GM12878 (cell line): ENCODE measurements at regions not wholly inside any gene's neighbourhood (a gene's known extent, or its start where the extent isn't known, plus 50 kb on each side); places are given as distances from the start of the nearest gene placed in this dataset.

ENCODE experiments used
- ATAC-seq: fragments of 200-7000 bp; cut with Tn5 transposase; 3 replicates; pipeline ENCODE4 v1.9.1; 2020; ENCODE audit warnings: mild to moderate bottlenecking, moderate library complexity
- BruUV-seq: library from RNA; stranded (reverse); fragments of 400-500 nt; replicated peaks from 2 replicates; lab custom pipeline; 2021; lab: Mats Ljungman, UMichigan
- CTCF ChIA-PET: fragments of 300-600 bp; sonication (Branson Sonifier 250); formaldehyde crosslinking; extraction: SDS; loops from one replicate; lab custom pipeline; 2021; ENCODE audit warnings: inconsistent platforms; lab: Yijun Ruan, JAX
- POLR2A ChIA-PET: fragments of 350-600 bp; formaldehyde crosslinking; extraction: SDS; loops from one replicate; lab custom pipeline; 2021; ENCODE audit warnings: inconsistent platforms; lab: Charles Lee
- RAD21 ChIA-PET: fragments of 300-600 bp; sonication (Branson Sonifier 250); formaldehyde crosslinking; loops from one replicate; lab custom pipeline; 2023; ENCODE audit warnings: antibody characterized with exemption; ENCODE audit not compliant: unreplicated experiment; lab: Charles Lee
- SMC1A ChIA-PET: fragments of 300-600 bp; sonication (Branson Sonifier 250); formaldehyde crosslinking; loops from one replicate; lab custom pipeline; 2023; ENCODE audit not compliant: unreplicated experiment, uncharacterized antibody; lab: Charles Lee
- DNase-seq: peaks from one replicate; pipeline ENCODE4 v3.0.0-alpha.2; 2011; ENCODE audit warnings: low read depth, low spot score
- FAIRE-seq: peaks from 3 replicates; lab custom pipeline; 2011; peaks lifted over from hg19 to GRCh38; lab: Jason Lieb, UNC
- H2AFZ ChIP-seq: 2 replicates; pipeline ENCODE4 v1.6.0; 2011; ENCODE audit warnings: low read depth, low read length, control low read depth; ENCODE audit not compliant: control insufficient read depth
- H3K27ac ChIP-seq: 2 replicates; pipeline ENCODE4 v1.5.1; 2011; ENCODE audit warnings: control low read depth; ENCODE audit not compliant: control insufficient read depth, insufficient read depth
- H3K27me3 ChIP-seq, 2 experiments: replicated peaks in 1 of 2; 2 replicates each; pipeline versions ENCODE4 v1.6.0 to v1.6.1; 2011; ENCODE audit warnings: low read length in 1 of 2; ENCODE audit not compliant: control insufficient read depth in 2 of 2, insufficient read depth in 2 of 2
- H3K36me3 ChIP-seq, 2 experiments: 2 replicates each; pipeline ENCODE4 v1.5.1; 2011; ENCODE audit warnings: low read length in 1 of 2; ENCODE audit not compliant: control insufficient read depth in 2 of 2, insufficient read depth in 2 of 2
- H3K4me1 ChIP-seq: 2 replicates; pipeline ENCODE4 v1.6.1; 2011; ENCODE audit warnings: mild to moderate bottlenecking, low read length, moderate library complexity, mixed read lengths; ENCODE audit not compliant: control insufficient read depth, insufficient read depth
- H3K4me2 ChIP-seq: 2 replicates; pipeline ENCODE4 v1.6.0; 2011; ENCODE audit warnings: control low read depth; ENCODE audit not compliant: control insufficient read depth, insufficient read depth
- H3K4me3 ChIP-seq: fragments of 200-600 bp; sonication (generic); 2 replicates; pipeline ENCODE4 v1.5.1; 2016
- H3K79me2 ChIP-seq: 2 replicates; pipeline ENCODE4 v1.6.0; 2011; ENCODE audit warnings: low read length; ENCODE audit not compliant: control insufficient read depth, insufficient read depth
- H3K9ac ChIP-seq: 2 replicates; pipeline ENCODE4 v1.8.0; 2011; ENCODE audit warnings: low read length, control low read depth, mixed read lengths; ENCODE audit not compliant: control insufficient read depth, insufficient read depth
- H3K9me3 ChIP-seq: replicated peaks from 3 replicates; pipeline ENCODE4 v1.5.1; 2011; ENCODE audit warnings: mild to moderate bottlenecking, low read length; ENCODE audit not compliant: control insufficient read depth, insufficient read depth
- H4K20me1 ChIP-seq: 2 replicates; pipeline ENCODE4 v1.6.0; 2011; ENCODE audit not compliant: control insufficient read depth, insufficient read depth
- BRCA1 ChIP-seq: IDR thresholded peaks from 2 replicates; pipeline ENCODE4 v1.6.1; 2011; ENCODE audit warnings: low read depth, low read length, improper control_type of control experiment
- CHD2 ChIP-seq: IDR thresholded peaks from 2 replicates; pipeline ENCODE4 v1.6.1; 2011; ENCODE audit warnings: low read depth, low read length, improper control_type of control experiment, borderline replicate concordance
- ESRRA ChIP-seq: IDR thresholded peaks from 2 replicates; pipeline ENCODE4 v1.6.1; 2012; ENCODE audit warnings: mild to moderate bottlenecking, low read length, improper control_type of control experiment
- FOS ChIP-seq: IDR thresholded peaks from 3 replicates; pipeline ENCODE4 v1.6.1; 2011; ENCODE audit warnings: borderline replicate concordance; ENCODE audit not compliant: insufficient read length; ENCODE audit errors: extremely low read depth
- GABPA ChIP-seq: IDR thresholded peaks from 2 replicates; pipeline ENCODE4 v1.6.1; 2014; ENCODE audit warnings: antibody characterized with exemption, low read depth, mild to moderate bottlenecking, inconsistent platforms
- GATAD2B ChIP-seq: fragments of 450-650 bp; conservative IDR thresholded peaks from 2 replicates; pipeline ENCODE4 v1.6.1; 2017; ENCODE audit warnings: low read depth, mild to moderate bottlenecking, moderate library complexity
- HDAC2 ChIP-seq: fragments of 200-600 bp; sonication (generic); IDR thresholded peaks from 2 replicates; pipeline ENCODE4 v1.6.1; 2017
- LARP7 ChIP-seq: fragments of 450-650 bp; IDR thresholded peaks from 2 replicates; pipeline ENCODE4 v1.6.1; 2017; ENCODE audit warnings: mild to moderate bottlenecking
- MTA3 ChIP-seq: IDR thresholded peaks from 2 replicates; pipeline ENCODE4 v1.6.1; 2012; ENCODE audit warnings: low read length, inconsistent platforms, borderline replicate concordance
- NR2C1 ChIP-seq: fragments of 450-650 bp; IDR thresholded peaks from 2 replicates; pipeline ENCODE4 v1.6.1; 2017; ENCODE audit warnings: antibody characterized with exemption, mild to moderate bottlenecking, moderate library complexity
- PKNOX1 ChIP-seq: fragments of 450-650 bp; IDR thresholded peaks from 2 replicates; pipeline ENCODE4 v1.6.1; 2016; ENCODE audit warnings: mild to moderate bottlenecking
- RB1 ChIP-seq: fragments of 450-650 bp; formaldehyde crosslinking; IDR thresholded peaks from 2 replicates; pipeline ENCODE4 v1.6.1; 2017; ENCODE audit warnings: mild to moderate bottlenecking, borderline replicate concordance
- RFX5 ChIP-seq: IDR thresholded peaks from 2 replicates; pipeline ENCODE4 v1.6.1; 2011; ENCODE audit warnings: low read depth, low read length, improper control_type of control experiment
- SIN3A ChIP-seq: IDR thresholded peaks from 2 replicates; pipeline ENCODE4 v1.6.1; 2012; ENCODE audit warnings: low read depth, low read length, improper control_type of control experiment
- SPI1 ChIP-seq: IDR thresholded peaks from 2 replicates; pipeline ENCODE4 v1.6.1; 2011; ENCODE audit warnings: low read depth, mild to moderate bottlenecking, low read length, moderate library complexity, borderline replicate concordance; ENCODE audit not compliant: insufficient read depth
- ZBTB40 ChIP-seq: fragments of 450-650 bp; IDR thresholded peaks from 2 replicates; pipeline ENCODE4 v1.6.1; 2016; ENCODE audit warnings: mild to moderate bottlenecking, moderate library complexity, borderline replicate concordance
- ZNF274 ChIP-seq: IDR thresholded peaks from one replicate; pipeline ENCODE4 v1.8.0; 2011; ENCODE audit not compliant: insufficient read length, insufficient read depth
- WGBS: methylation state at CpG from one replicate; pipeline ENCODE4 v1.1.6; 2016; ENCODE audit warnings: low lambda C conversion rate; ENCODE audit not compliant: insufficient replicate concordance, insufficient coverage; ENCODE audit errors: missing lambda C conversion rate; 5-methylcytosine and 5-hydroxymethylcytosine counted together
- in situ Hi-C: fragments of 300-500 bp; cut with MboI; formaldehyde crosslinking; loops from 9 replicates; pipeline ENCODE4 v1.14.3; 2018; ENCODE audit warnings: mixed read lengths
- intact Hi-C: fragments of 100-400 bp; cut with micrococcal nuclease; formaldehyde crosslinking; loops from one replicate; pipeline ENCODE4 v1.14.2; 2022; ENCODE audit not compliant: unreplicated experiment

GRCh38 chr1:222413436-222413835 lies 134.5 kb downstream of the HHIPL2 start:
- CTCF ChIA-PET, result no interaction called here

GRCh38 chr1:222404710-222405109 lies 143.2 kb downstream of the HHIPL2 start:
- Histone ChIP-seq H4K20me1 (no peaks in the 10 kb centered on the region), H3K79me2 (no peaks in the 10 kb centered on the region), H3K4me2 (no peak overlapping the region), H3K27ac (no peak overlapping the region), H3K4me1 (no peaks in the 10 kb centered on the region), H3K9ac (no peak overlapping the region), H3K4me3 (peak overlapping the region; percentile 3; the same call in 1 of the 2 replicates), H3K9me3 (no peaks in the 10 kb centered on the region), H3K27me3 (no peaks in the 10 kb centered on the region), H3K36me3 (no peaks in the 10 kb centered on the region), H2AFZ (peak overlapping the region; percentile 57)
- ATAC-seq, result peak; percentile 80
- ChIA-PET SMC1A (interaction anchor here (0.7 to 1.0 kb wide), 2 partner anchors 51 to 1597 kb away, joined by 3 read pairs; no protein-coding TSS in a partner anchor), RAD21 (no interaction called here), POLR2A (no interaction called here), CTCF (no interaction called here)
- peak; percentile 20 for DNase-seq
- peak; percentile 44 for FAIRE-seq
- no TSS peak for BruUV-seq
- WGBS, result 0% methylated on average over 4 of the region's 4 CpGs
- in situ Hi-C loops, result no loop called here
- intact Hi-C loops, result no loop called here
- TF ChIP-seq SPI1, result peak; percentile 8; the same call in 1 of the 2 replicates
- TF ChIP-seq BRCA1, result no peak
- TF ChIP-seq MTA3, result no peak
- no peak for TF ChIP-seq RFX5
- peak; percentile 67 for TF ChIP-seq ZBTB40
- TF ChIP-seq ESRRA, result no peak
- TF ChIP-seq HDAC2, result no peak
- TF ChIP-seq LARP7, result no peak
- TF ChIP-seq PKNOX1, result peak; percentile 29; the same call in 1 of the 2 replicates
- no peak for TF ChIP-seq CHD2
- peak; percentile 82 for TF ChIP-seq GABPA
- TF ChIP-seq NR2C1, result peak; percentile 83

More at GRCh38 chr1:222413436-222413835, 134.5 kb downstream of the HHIPL2 start:
- Histone ChIP-seq H3K9ac (no peak overlapping the region), H3K79me2 (no peaks in the 10 kb centered on the region), H2AFZ (no peak overlapping the region), H3K4me3 (no peak overlapping the region), H3K4me2 (no peak overlapping the region), H3K9me3 (no peaks in the 10 kb centered on the region), H4K20me1 (no peaks in the 10 kb centered on the region), H3K36me3 (no peaks in the 10 kb centered on the region), H3K4me1 (no peaks in the 10 kb centered on the region), H3K27ac (no peak overlapping the region), H3K27me3 (no peaks in the 10 kb centered on the region)
- no peak for DNase-seq
- in situ Hi-C loops, result no loop called here
- SMC1A ChIA-PET, result no interaction called here
- BruUV-seq, result no TSS peak
- 37% methylated on average over 1 of the region's 1 CpG for WGBS
- no peak for FAIRE-seq
- POLR2A ChIA-PET, result no interaction called here
- intact Hi-C loops, result no loop called here
- RAD21 ChIA-PET, result no interaction called here
- ATAC-seq, result no peak
- TF ChIP-seq RB1 (no peak), GATAD2B (no peak), FOS (no peak), SIN3A (no peak), ZNF274 (no peak)
